ENCODE measurements at regions not wholly inside any gene's neighbourhood (a gene's known extent, or its start where the extent isn't known, plus 50 kb on each side); places are given as distances from the start of the nearest gene placed in this dataset.

DNA sequence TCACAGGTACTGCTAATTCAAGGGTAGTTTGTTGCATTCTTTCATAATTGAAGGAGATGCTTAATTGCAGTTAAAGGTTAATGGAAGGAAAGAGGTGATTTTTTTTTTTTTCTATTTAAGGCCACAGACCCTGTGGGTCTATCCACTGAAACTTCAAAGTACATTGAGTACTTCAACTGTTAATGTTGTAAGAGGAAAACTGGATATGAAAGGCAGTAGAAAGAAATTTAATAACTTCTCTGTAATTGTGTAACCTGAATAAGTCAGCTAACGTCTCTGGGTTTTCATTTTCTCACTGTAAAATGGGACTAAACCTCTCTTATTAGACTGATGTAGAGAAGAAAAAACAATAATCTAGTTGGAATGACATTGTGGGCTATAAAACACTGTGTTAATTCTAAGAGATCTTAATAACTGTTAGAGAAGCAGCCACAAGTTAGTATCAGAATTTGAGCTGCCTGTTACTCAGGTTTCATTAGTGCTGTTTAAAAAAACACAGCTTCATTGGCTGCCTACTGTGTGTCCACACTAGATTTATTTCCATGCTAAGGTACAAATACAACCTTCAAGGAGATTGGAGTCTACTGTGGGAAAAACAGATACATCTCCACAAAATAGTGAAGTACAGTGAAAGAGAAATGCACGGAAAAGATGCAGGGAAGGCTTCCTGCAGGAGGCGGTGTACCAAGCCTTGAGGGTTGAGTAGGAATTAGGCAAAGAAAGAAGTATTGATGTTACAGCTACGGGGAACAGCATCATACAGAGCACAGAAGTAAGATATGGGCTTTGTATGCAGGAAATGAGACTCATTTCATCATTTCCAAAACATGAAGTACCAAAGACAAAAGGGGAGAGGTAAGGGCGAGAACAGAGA lies 483.6 kb downstream of the TAFA4 start:
- no peak for DNase-seq

DNA sequence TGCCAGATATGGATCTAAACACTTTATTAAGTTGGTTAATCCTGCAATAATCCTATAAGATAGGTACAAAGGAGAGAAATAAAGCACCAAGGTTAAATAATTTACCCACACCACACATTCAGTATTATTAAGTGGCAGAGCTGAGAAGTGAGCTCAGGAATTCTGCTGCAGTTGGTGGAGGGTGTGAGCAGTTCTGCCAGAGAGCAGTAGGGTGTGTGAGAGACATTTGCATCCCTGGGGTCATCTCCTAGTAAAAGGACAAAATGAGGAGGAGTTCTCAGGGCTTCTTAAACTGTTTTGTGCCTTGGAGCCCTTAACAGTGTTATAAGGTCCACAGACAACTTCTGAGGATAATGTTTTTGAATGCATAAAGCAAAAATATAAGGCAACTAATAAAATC lies 484.5 kb downstream of the TAFA4 start:
- DNase-seq, result no peak

DNA sequence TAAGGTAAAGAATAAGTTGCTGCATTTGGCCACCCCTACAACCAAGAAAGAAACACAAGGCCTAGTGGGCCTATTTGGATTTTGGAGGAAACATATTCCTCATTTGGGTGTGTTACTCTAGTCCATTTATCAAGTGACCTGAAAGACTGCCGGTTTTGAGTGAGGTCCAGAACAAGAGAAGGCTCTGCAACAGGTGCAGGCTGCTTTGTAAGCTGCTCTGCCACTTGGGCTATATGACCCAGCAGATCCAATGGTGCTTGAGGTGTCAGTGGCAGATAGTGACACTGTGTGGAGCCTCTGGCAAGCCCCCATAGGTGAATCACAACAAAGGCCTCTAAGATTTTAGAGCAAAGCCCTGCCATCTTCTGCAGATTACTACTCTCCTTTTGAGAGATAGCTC lies 491.3 kb downstream of the TAFA4 start:
- no peak for DNase-seq

DNA sequence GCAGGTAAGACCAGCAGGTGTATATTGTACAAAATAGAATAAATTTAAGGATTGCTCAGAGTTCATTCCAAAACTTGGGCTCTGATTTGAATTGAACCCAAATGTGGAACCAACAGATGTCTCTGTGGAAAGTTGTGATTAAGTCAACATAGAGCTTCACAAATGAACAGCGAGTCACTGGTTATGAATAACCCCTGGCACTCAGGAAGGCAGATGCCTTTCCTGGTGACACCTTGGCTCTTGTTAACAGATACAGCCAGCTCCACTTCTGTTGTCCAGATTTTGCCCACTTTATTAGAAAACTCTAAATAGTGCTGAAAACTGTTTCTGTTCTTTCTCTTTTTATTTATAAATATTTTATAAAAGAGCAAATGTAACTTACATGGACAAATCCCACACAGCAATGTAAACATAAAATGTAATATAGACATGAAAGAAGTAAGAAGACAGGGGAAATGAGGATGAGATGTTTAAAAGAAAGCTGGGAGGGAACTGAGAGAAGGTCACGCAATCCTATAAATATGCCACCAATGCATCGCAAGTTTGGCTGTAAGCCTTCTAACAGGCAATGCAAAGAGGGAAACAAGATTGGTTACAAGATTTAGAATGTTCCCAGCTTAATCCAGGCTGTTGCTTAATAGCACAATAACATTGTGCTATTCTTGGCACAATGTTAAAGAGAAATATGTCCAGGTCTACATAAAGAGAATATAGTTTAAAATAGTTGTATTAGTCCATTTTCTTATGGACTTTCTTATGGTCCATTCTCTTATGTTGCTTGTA lies 495.5 kb downstream of the TAFA4 start:
- DNase-seq, result no peak

DNA sequence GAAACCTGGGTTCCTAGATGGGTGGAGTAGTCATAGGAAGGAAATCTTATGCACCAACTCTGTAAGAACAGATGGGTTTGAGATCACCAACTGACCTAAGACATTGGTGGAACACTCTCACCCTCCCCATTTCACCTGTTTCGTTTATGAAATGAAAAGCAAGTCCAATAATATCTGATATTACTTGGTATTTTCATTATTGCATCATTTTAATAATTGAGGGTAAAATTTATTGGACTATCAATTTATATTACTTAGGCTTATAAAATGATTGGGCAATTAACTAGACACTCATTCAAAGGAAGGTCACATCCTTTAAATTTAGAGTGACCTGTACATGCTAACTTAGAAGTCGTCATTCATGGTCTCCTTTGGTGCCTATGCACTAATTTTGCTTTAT lies 503.9 kb downstream of the TAFA4 start:
- DNase-seq, result no peak

DNA sequence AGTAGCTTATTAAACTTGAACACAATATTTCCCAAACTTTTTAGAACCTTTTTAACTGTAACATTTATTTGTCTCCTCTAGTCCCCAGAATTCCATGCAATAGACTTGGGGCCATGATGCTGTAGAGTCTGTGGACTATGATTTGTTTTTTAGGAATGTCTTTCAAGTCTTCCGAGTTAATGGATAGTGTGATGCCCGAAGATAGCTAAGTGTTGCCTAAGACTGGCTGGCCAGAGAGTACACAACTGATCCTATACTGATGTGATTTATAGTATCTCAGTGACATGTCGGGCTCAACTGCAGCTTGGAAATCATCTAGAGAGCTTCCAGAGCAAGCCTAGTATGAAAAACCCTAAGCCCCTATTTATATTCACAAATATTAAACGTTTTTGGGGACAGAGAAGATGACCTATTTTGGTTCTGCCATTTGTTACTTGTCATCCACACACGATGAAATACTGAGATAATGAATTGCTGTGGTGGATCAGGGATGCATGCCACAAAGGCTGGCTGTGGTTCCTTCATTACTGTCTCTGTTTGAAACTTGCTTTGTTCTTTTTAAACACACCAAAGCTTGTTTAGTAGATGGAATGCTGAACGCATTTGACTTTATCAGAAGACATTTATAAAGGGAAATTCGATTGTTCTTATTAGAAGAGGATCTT lies 507.4 kb downstream of the TAFA4 start:
- no peak for DNase-seq

DNA sequence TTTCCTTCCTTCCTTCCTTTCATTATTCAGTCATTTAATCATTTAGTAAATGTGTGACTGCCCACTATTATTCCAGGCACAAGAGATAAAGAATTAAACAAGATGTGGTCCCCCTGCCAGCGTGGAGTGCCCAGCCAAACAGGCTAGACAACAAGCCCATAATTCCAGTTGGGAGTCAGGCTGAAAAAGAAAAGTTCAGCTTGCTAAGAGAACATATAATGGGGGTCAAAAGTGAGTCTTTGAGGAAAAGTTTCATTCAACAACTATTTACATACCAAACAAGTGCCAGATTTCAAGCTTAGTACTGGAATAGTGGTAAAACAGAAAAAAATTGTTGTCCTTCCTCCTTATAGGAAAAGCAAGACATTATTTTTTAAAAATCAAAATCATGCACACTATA lies 523.7 kb downstream of the TAFA4 start:
- DNase-seq, result no peak

DNA sequence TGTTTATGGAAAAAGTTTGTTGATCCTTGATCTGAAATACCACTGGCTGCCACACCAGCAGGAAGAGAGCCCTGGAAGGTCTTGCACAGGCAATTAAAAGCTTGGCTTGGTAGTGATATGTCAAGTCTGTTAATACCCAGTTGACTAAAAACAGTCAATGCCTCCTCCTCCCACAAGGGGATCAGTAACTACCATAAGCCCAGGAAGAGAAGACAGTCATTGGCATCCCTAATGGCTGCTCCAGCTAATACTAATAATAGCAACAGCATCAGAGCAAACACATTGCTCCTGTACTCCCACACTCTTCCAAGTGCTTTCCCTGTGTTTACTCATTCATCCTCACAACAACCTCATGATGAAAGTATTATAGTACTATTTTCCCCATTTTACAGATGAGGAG lies 528.6 kb downstream of the TAFA4 start:
- DNase-seq, result no peak

DNA sequence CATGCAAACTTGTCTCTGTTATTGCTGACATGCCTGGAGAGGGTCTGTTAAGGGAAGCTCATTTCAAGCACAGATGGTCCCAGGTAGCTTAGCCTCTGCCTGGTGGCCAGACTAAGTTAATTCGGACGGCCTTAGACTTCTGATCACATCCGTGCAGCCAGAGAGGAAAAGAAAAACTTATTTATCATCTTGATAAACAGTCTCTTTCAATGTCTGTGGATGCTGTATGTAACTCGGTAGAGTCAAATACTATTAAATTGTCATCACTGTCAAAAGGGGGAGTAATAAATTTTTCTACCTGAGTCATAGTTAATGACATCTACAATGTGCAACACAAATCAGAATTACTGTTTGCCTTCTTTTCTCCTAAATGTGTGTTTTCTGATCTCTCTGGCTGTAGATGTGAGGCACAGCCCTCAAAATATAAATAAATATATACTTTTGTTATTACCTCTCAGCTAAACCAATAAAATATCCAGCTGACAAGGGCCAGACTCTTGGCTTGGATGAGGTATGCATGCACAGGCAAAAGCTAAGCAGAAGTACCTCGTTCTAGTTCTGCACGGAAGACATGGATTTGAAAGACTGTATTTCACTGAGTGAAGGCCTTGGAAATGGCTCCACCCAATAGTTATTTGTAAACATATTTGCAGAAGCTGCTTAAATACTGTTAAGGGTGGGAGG lies 530.0 kb downstream of the TAFA4 start:
- no peak for DNase-seq

DNA sequence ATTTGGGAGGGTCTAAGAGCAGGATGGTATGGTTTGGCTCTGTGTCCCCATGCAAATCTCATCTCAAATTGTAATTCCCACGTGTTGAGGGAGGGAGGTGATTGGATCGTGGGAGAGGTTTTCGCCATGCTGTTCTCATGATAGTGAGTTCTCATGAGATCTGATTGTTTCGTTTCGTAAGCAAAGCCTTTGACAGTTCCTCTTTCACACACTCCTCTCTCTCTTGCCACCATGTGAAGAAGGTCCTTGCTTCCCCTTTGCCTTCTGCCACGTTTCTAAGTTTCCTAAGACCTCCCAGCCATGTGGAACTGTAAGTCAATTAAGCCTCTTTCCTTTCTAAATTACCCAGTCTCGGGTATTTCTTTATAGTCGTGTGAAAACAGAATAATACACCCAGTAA lies 553.7 kb downstream of the TAFA4 start:
- DNase-seq, result no peak

DNA sequence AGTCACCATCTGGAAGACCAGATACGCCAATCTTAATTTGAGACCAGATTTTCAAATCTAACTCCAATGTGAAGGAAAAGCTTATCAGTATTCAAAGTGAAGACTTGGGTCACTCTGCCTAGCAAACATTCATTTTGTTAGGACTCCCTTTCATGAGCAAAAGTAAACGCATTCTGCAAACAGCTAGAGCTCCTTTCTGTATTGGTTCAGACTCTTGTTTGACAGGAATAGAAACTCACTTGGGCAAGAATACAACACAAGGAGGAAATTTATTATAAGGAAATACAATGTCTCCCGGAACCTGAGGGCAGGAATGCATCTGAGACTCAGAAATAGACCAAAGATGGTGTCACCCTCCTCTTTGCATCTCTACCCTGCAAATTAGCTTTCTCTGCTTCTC lies 558.6 kb downstream of the TAFA4 start:
- DNase-seq, result no peak

DNA sequence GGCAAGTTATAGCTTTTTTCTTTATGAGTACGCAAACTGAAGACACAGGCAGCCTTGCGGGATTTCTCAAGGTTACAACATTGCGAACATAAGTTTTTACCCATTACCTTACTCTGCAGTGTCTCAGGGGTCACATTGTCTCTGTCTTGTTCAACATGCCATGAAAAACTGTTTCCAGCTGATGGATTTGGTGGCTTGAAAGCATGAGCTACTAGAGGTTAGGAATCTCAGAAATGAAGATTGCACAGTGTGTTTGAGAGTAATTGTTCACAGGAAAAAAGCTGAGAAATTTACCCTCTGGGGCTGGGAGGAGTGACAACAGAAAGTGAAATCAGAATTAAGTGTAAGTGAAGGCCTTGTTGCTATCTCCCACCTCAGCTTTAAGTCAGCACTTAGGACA lies 568.6 kb downstream of the TAFA4 start:
- DNase-seq, result no peak

DNA sequence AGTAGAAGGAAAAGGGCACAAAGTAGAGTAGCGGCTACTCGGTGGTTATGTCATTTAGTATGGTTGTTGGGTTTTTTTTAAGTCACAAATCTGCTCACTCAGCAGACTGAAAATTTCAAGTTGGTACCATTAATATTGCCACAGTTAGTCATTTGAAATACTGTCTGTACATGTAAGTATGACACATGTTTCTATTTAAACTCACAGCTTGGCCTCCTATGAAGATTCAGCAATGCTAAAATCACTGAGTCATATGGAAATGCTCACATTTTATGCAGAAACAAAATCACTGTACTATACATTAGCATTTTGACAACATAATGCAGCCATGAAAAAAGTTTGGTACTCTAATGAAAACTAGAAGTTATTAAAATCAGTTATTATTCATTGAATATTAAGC lies 571.9 kb downstream of the TAFA4 start:
- DNase-seq, result no peak

DNA sequence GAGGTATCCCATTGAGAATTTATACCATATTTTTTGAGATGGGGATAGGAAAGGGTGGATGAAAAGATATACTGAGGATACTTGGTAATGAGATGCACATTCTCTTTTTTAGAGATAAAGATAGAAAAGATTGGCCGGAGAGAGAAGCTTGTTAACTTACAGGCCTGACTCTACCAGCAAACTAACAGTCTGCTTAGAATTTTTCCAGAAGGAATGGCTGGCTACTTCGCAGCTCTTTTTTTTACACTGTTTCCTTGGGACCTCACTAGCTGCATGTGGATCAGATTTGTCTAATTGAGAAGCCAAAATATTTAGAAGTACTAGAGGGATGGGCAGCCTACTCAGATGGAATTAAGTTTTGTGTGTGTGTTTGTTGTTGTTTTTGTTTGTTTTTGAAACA lies 586.6 kb downstream of the TAFA4 start:
- DNase-seq, result no peak

DNA sequence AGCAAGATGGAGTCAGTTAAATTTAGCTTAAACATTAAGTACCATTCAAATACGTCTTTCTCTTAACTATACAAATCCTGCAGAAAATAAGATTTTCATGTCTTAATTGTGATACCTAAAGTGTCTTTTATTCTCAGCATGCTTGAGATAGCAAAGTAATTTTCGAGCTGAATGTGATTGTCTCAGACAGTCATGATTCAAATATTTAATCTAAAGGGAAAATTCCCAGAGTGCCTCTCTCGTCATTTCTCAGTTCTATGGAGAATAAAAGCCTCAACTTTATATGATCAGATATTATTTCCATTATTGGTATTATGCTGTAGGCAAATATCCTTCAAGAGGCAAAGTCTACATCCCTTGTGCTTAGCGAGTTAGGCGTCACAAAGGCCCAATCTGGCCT lies 589.9 kb downstream of the TAFA4 start:
- DNase-seq, result no peak

DNA sequence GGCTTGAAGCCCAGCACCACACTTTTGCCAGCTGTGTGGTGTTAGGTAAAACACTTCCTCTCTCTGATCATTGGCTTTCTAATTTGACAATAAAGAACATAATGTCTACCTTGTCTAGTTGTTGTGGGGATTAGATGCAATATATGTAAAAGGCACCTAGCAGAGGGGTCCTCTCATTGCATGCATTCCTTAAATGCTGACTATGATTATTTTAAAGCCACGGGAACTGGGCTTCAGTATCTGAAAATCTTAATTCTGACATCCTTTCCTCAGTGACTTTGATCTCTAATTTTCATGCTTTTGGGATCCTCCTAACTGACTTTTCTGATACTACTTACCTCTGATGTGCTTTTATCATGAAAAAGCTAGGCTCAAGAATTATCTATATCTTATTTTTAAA lies 596.3 kb downstream of the TAFA4 start:
- DNase-seq, result no peak

DNA sequence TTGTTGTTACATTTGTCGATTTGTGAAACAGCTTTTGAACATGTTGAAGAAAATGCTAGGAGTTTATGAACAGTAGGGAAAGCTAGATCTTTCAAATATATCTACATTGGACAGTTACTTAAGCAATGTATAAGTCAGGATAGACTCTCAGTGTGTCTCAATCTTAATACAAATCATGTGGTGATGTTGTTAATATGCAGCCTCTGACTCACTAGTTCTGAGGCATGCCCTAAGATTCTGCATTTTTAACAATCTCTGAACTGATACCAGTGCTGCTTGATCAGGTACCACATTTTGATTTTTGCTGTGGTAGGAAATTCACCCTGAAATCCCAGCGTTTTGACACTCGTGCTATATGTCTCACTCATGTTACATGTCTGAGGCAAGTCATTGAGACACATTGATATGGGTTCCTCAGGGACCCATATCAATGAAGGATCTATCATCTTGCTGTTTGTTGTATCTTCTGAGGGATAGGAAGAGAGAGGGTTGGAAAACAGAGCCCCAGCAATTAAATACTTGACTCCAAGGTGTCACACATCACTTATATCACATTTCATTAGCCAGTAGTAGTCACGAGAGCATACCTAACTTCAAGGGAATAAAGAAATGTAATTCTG lies 597.9 kb downstream of the TAFA4 start:
- DNase-seq, result no peak

DNA sequence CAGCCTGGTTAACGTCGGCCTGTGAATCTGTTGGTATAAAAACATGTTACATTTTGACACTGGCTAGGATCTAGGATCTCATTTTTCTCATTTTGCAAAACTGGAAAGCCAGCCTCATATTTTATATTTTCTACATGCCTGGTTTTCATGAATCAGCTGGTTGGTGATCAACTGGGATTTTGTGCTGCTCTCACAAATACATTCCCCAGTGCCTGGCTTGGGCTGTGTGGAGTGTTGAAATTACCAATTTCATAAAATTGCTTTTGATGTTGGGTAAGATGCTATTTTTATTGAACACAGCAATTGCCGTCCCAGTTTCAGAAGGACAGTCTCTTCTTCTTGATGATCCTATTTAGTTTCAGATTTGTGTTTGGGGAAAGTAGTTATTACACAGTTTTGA lies 604.3 kb downstream of the TAFA4 start:
- no peak for DNase-seq

DNA sequence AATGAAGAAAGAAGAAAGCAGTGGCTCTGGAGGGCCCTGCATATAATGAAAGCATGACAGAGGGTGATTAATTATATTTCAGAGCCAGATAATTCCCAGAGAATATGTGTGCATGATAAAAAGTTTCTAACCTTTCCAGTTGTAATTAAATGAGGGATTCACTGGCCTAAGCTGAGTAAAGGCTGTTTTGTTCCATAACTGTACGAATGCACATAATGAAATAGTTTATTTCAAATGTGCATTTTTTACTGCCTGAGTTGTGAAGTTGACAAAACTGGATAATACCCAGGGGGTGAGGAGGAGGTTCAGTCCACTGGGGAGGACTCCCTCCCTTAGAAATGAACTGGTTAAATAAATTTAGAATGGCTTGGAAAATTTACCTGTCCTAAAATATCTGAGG lies 616.4 kb downstream of the TAFA4 start:
- no peak for DNase-seq

DNA sequence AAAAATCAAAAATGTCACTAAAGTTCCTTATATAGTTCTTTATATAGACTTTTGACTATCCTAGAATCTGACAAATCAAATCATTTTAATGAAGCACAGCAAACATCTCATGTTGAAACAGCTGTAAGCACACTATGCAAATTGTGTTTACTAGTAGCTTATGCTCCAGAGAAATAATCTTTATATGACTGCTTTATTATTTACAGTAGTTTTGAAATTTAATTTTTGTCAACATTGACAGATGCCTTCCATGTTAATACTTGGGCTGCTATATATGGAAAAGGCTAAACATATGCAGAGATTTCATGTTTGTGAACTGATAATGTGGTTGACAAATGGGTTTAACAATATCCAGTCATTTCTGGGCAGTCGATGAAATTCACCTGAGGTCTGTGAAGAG lies 616.8 kb downstream of the TAFA4 start:
- no peak for DNase-seq

DNA sequence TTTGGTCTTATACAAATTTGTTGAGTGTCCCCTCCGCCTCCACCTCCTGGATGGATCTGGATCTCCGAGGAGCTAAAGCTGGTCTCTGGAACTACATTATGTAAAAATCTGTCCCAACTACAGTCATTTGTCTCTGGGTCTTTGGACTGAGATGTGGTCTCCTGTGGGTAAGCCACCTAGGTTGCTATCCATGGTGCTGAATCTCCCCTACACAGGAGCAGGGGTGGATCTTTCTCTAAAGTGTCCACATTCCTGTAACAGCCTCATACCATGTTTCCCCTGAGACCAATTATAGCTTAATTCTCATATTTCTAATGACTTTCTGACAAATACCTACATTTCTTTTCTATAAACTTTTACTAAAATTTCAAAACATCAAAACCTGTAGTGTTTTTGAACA lies 625.8 kb downstream of the TAFA4 start:
- DNase-seq, result no peak

DNA sequence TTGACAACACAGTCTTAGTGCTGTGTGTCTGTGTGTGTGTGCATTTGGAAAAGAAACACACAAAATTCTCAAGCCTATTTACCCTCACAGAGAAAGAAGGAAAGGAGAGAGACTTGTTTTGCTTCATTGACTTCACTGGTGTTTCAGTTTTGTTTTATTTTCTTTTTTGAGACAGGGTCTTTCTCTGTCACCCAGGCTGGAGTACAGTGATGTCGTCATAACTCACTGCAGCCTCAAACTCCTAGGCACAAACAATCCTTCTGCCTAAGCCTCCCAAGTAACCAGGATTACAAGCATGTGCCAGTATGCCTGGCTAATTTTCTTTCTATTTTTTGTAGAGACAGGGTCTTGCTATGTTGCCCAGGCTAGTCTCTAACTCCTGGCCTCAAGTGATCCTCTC lies 636.9 kb downstream of the TAFA4 start:
- no peak for DNase-seq

DNA sequence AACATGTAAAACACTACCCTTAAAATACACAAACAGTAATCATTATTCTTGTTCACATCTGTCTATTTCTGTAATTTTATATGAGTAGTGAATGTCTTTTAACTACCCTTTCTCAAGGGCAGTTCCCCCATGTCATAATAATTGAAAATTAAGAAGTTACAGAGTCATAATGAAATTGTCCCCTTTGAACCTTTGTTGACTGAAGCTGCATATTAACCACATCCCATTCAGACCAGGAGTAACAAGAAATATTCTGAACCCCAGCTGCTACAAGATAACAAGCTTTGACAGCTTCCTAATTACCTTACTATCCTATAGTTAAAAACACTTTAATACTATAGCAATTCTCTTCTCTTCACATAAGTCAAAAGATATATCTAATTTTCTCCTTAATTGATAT lies 635.9 kb upstream of the SUCLG2 start:
- no peak for DNase-seq

Measured in activated T-cell treated with anti-CD3 and anti-CD28 coated beads, Interleukin-2, amount 50 U/mL, for 1 hour (primary cell).